ENCODE measurements at regions not wholly inside any gene's neighbourhood (a gene's known extent, or its start where the extent isn't known, plus 50 kb on each side); places are given as distances from the start of the nearest gene placed in this dataset.

DNA sequence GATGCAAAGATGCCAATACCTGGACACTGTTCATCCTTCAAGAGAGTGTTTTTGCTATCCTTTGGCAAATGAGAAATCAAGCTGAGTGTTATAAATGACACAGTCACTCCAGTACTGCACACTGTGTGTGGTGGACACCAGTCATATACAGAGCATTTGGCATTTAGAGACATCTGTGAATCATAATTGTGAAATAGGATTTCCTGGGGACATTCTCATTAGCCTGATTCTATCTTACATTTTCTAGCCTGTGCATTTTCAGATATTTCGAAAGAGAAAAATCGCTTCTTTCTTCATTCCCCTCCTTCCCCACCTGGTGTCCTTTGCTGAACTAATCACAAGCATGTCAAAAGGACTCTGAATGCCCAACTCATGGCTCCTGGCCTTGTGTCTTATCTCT lies 781.0 kb upstream of the ARGLU1 start:
- DNase-seq (ENCODE audit: low spot score) (no peak), ATAC-seq (ENCODE audit: insufficient number of reproducible peaks, low FRiP score, low read depth) (no peak)
- Histone ChIP-seq H3K9me3 (no peaks in the 10 kb centered on the region), H3K4me3 (no peak overlapping the region), H3K4me1 (ENCODE audit: control insufficient read depth in 1 of 2, low read depth in 2 of 2) (no peaks in the 10 kb centered on the region), H3K27me3 (replicated peaks; ENCODE audit: insufficient read depth) (no peaks in the 10 kb centered on the region), H3K27ac (no peak overlapping the region), H3K36me3 (no peaks in the 10 kb centered on the region)
- TF ChIP-seq, protein P1, sequence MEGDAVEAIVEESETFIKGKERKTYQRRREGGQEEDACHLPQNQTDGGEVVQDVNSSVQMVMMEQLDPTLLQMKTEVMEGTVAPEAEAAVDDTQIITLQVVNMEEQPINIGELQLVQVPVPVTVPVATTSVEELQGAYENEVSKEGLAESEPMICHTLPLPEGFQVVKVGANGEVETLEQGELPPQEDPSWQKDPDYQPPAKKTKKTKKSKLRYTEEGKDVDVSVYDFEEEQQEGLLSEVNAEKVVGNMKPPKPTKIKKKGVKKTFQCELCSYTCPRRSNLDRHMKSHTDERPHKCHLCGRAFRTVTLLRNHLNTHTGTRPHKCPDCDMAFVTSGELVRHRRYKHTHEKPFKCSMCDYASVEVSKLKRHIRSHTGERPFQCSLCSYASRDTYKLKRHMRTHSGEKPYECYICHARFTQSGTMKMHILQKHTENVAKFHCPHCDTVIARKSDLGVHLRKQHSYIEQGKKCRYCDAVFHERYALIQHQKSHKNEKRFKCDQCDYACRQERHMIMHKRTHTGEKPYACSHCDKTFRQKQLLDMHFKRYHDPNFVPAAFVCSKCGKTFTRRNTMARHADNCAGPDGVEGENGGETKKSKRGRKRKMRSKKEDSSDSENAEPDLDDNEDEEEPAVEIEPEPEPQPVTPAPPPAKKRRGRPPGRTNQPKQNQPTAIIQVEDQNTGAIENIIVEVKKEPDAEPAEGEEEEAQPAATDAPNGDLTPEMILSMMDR (IDR thresholded peaks at IDR 0.05), result no peak

DNA sequence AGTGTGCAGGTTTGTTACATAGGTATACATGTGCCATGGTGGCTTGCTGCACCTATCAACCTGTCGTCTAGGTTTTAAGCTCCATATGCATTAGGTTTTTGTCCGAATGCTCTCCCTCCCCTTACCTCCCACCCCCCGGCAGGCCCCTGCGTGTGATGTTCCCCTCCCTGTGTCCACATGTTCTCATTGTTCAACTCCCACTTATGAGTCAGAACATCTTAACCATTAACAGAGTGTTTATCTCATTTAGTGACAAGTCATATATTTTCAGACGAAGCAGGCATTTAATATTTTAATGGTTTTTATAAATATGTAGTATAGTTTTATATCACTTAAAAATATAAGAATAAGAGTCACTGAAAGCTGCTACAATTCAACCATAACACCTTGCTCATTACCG lies 780.5 kb upstream of the ARGLU1 start:
- ATAC-seq (ENCODE audit: insufficient number of reproducible peaks, low FRiP score, low read depth) (no peak), DNase-seq (ENCODE audit: low spot score) (no peak)
- Histone ChIP-seq H3K36me3 (no peaks in the 10 kb centered on the region), H3K9me3 (no peaks in the 10 kb centered on the region), H3K4me3 (no peak overlapping the region), H3K27ac (no peak overlapping the region), H3K4me1 (ENCODE audit: control insufficient read depth in 1 of 2, low read depth in 2 of 2) (no peaks in the 10 kb centered on the region), H3K27me3 (replicated peaks; ENCODE audit: insufficient read depth) (no peaks in the 10 kb centered on the region)
- TF ChIP-seq, protein P1 (IDR thresholded peaks at IDR 0.05), result no peak

DNA sequence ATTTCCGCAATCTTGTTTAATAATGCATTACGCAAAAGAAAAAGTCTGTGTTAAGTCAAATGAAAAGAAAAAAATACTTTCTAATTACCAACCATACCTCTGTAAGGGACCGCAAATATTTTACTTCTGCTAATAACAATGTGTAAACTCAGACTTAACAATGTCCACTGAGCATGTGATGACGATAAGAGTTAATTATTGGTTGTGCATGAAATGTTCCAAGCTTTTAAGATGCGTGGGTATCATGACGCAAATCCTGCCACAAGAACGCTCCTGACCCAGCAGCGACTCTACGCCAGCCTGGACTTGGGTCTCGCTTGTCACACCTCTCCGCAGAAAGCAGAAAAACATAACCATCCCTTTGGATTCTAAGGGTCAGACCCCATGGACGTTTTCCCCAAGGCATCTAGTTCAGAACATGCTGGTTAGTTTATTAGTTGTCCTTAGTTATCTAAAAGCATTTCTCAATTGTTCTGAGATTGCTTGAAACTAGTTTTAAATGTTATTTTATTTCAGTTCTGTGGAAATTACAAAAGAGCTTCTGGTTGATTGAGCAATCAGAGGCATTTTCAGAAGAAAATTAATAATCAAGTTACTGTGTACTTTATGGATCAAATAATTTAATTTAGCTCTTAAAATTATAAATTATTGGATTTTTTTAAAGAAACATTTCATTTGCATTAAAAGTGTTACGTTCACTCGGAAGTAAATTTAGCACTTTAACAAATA lies 779.9 kb upstream of the ARGLU1 start:
- TF ChIP-seq, protein P1 (IDR thresholded peaks at IDR 0.05), result no peak
- DNase-seq (ENCODE audit: low spot score), result no peak
- ATAC-seq (ENCODE audit: insufficient number of reproducible peaks, low FRiP score, low read depth), result no peak
- H3K4me3 ChIP-seq, result no peak overlapping the region
- no peaks in the 10 kb centered on the region for H3K4me1 ChIP-seq (ENCODE audit: control insufficient read depth in 1 of 2, low read depth in 2 of 2)
- no peak overlapping the region for H3K27ac ChIP-seq
- no peaks in the 10 kb centered on the region for H3K36me3 ChIP-seq
- H3K27me3 ChIP-seq (replicated peaks; ENCODE audit: insufficient read depth), result no peaks in the 10 kb centered on the region
- no peaks in the 10 kb centered on the region for H3K9me3 ChIP-seq

DNA sequence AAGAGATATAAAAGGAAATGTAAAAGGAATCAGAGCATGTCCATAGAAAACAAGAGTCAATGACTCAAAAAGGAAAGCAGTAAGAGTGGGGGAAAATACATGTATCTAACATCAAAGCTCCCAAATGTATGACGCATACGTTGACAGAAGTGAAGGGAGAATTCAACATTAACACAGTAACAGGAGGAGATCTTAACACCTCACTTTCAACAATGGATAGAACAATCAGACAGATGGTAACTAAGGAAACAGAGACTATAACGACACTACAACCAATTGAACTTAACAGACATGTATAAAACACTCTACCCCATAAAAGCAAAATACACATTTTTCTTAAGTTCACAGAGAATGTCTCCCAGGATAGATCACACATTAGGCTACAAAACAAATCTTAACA lies 774.8 kb upstream of the ARGLU1 start:
- H3K27ac ChIP-seq, result no peak overlapping the region
- TF ChIP-seq, protein P1 (IDR thresholded peaks at IDR 0.05), result no peak
- no peaks in the 10 kb centered on the region for H3K9me3 ChIP-seq
- H3K27me3 ChIP-seq (replicated peaks; ENCODE audit: insufficient read depth), result no peaks in the 10 kb centered on the region
- DNase-seq (ENCODE audit: low spot score) (no peak), ATAC-seq (ENCODE audit: insufficient number of reproducible peaks, low FRiP score, low read depth) (no peak)
- H3K4me1 ChIP-seq (ENCODE audit: control insufficient read depth in 1 of 2, low read depth in 2 of 2), result no peaks in the 10 kb centered on the region
- no peaks in the 10 kb centered on the region for H3K36me3 ChIP-seq
- no peak overlapping the region for H3K4me3 ChIP-seq

DNA sequence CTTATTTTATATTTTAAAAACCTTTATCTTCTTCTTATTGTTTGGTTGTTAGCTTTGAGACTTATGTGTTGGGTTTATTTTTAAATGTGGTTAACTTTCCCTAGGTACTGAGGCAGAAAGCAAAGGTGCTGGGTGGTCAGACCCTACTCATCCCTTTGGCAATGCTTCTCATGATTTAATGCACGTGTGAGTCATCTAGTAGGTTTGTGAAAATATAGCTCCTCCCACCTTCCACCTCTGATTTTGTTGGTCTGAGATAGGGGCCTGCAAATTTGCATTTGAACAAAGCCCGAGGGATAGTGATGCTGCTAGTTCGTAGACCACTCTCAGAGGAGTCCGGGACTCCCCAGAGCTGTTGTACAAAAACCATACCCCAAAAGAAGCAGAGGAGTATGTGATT lies 771.3 kb upstream of the ARGLU1 start:
- TF ChIP-seq, protein P1 (IDR thresholded peaks at IDR 0.05), result no peak
- H3K9me3 ChIP-seq, result no peaks in the 10 kb centered on the region
- H3K27ac ChIP-seq, result no peak overlapping the region
- DNase-seq (ENCODE audit: low spot score) (no peak), ATAC-seq (ENCODE audit: insufficient number of reproducible peaks, low FRiP score, low read depth) (no peak)
- H3K4me3 ChIP-seq, result no peak overlapping the region
- H3K27me3 ChIP-seq (replicated peaks; ENCODE audit: insufficient read depth), result no peaks in the 10 kb centered on the region
- H3K36me3 ChIP-seq, result no peaks in the 10 kb centered on the region
- H3K4me1 ChIP-seq (ENCODE audit: control insufficient read depth in 1 of 2, low read depth in 2 of 2), result no peaks in the 10 kb centered on the region
